Psoas muscle (tissue), 7 donors: ENCODE measurements at regions not wholly inside any gene's neighbourhood (a gene's known extent, or its start where the extent isn't known, plus 50 kb on each side); places are given as distances from the start of the nearest gene placed in this dataset.

ENCODE experiments used
- ATAC-seq, 4 donors: fragments of 200-7000 bp; cut with Tn5 transposase; one replicate each; pipeline ENCODE4 v1.9.1; 2020; ENCODE audit warnings: moderate library complexity in 3 of 4, mild to moderate bottlenecking in 2 of 4
- DNase-seq, 2 donors: peaks; one replicate each; pipeline ENCODE4 v3.0.0-alpha.2; 2020
- H3K27ac ChIP-seq: fragments of 200-600 bp; one replicate; pipeline ENCODE4 v1.8.0; 2022
- H3K27me3 ChIP-seq, 3 donors: fragments of 200-600 bp in 1 of 3; one replicate each; pipeline versions ENCODE4 v1.6.1 to v1.8.0; 2013 to 2022; ENCODE audit warnings: low read length in 2 of 3, mild to moderate bottlenecking in 2 of 3, moderate library complexity in 1 of 3; ENCODE audit not compliant: insufficient read depth in 3 of 3
- H3K36me3 ChIP-seq, 2 donors: fragments of 200-600 bp in 1 of 2; one replicate each; pipeline versions ENCODE4 v1.6.1 to v1.8.0; 2013 to 2022; ENCODE audit warnings: low read depth in 1 of 2, mild to moderate bottlenecking in 1 of 2, moderate library complexity in 1 of 2; ENCODE audit not compliant: insufficient read depth in 1 of 2
- H3K4me1 ChIP-seq: fragments of 200-600 bp; one replicate; pipeline ENCODE4 v1.8.0; 2022
- H3K4me3 ChIP-seq: fragments of 200-600 bp; one replicate; pipeline ENCODE4 v1.8.0; 2022; ENCODE audit warnings: mild to moderate bottlenecking
- H3K9me3 ChIP-seq: fragments of 200-600 bp; one replicate; pipeline ENCODE4 v1.8.0; 2022
- CTCF ChIP-seq: fragments of 200-600 bp; IDR thresholded peaks from one replicate; pipeline ENCODE4 v1.8.0; 2022; ENCODE audit warnings: antibody characterized with exemption
- WGBS, 3 donors: extraction: QIAGEN DNeasy Blood & Tissue Kit; methylation state at CpG; one replicate each; pipeline versions ENCODE4 v1.1.6 to v1.1.7; 2013; 5-methylcytosine and 5-hydroxymethylcytosine counted together
- intact Hi-C, 2 donors: fragments of 100-400 bp; cut with DNase I; formaldehyde crosslinking; loops; one replicate each; pipeline versions ENCODE4 v1.11.0 to v1.14.2; 2022
- donor health status: healthy with polysubstance abuse.
- donor health status: DM: no; HTN: no; CAD: no; lungs with moderate emphysema.
- donor health status: Bipolar disorder and iron deficiency.
- donor health status: healthy.
- donor health status: DM: yes; HTN: yes; CAD: no.
- donor health status: DM: no; HTN: no; CAD: no.
- donor health status: DM: yes; HTN: yes; CAD: no.

- WGBS, 3 donors: 25 to 49% (median 39%) methylated on average over 13 of the region's 13 CpGs
- H3K27ac ChIP-seq: no peak overlapping the region
- no peaks in the 10 kb centered on the region for H3K36me3 ChIP-seq
- no peak for DNase-seq
- ATAC-seq: no peak
- H3K4me3 ChIP-seq: no peak overlapping the region
- peaks cover 0 to 6% (median 4%) of the 10 kb centered on the region in 3 donors for H3K27me3 ChIP-seq
- no peaks in the 10 kb centered on the region for H3K4me1 ChIP-seq
- intact Hi-C loops: no loop called here
- TF ChIP-seq CTCF: no peak
- H3K9me3 ChIP-seq: no peaks in the 10 kb centered on the region
Measured at GRCh38 chr1:5725406-5725805, 266.8 kb downstream of the NPHP4 start.

- Histone ChIP-seq H3K4me3 (no peak overlapping the region), H3K36me3 (no peaks in the 10 kb centered on the region), H3K27ac (no peak overlapping the region), H3K4me1 (no peaks in the 10 kb centered on the region), H3K27me3 (peaks cover 0 to 10% (median 4%) of the 10 kb centered on the region in 3 donors), H3K9me3 (no peaks in the 10 kb centered on the region)
- DNase-seq: no peak
- TF ChIP-seq CTCF: no peak
- intact Hi-C loops: no loop called here
- WGBS, 3 donors: 16 to 26% (median 22%) methylated on average over 9 of the region's 9 CpGs
- no peak for ATAC-seq
Measured at GRCh38 chr1:5724847-5725246, 267.4 kb downstream of the NPHP4 start.

GRCh38 chr1:5722635-5723164 lies 269.5 kb downstream of the NPHP4 start:
- ATAC-seq: no peak
- Histone ChIP-seq H3K4me1 (no peaks in the 10 kb centered on the region), H3K27me3 (peaks cover 0 to 21% (median 9%) of the 10 kb centered on the region in 3 donors), H3K4me3 (no peak overlapping the region), H3K9me3 (no peaks in the 10 kb centered on the region), H3K27ac (no peak overlapping the region), H3K36me3 (no peaks in the 10 kb centered on the region)
- WGBS, 3 donors: 76 to 79% (median 79%) methylated on average over 12 of the region's 12 CpGs
- TF ChIP-seq CTCF: no peak
- no peak for DNase-seq
- intact Hi-C loops: no loop called here

GRCh38 chr1:5721634-5722215 lies 270.5 kb downstream of the NPHP4 start:
- DNase-seq (no peak), ATAC-seq (no peak)
- Histone ChIP-seq H3K9me3 (no peaks in the 10 kb centered on the region), H3K27ac (no peak overlapping the region), H3K4me1 (no peaks in the 10 kb centered on the region), H3K27me3 (peaks cover 0 to 25% (median 10%) of the 10 kb centered on the region in 3 donors), H3K4me3 (no peak overlapping the region), H3K36me3 (no peaks in the 10 kb centered on the region)
- no peak for TF ChIP-seq CTCF
- 81 to 96% (median 85%) methylated on average over 3 of the region's 3 CpGs for WGBS, 3 donors
- intact Hi-C loops: no loop called here

GRCh38 chr1:5720936-5721335 lies 271.3 kb downstream of the NPHP4 start:
- Histone ChIP-seq H3K9me3 (no peaks in the 10 kb centered on the region), H3K36me3 (no peaks in the 10 kb centered on the region), H3K4me1 (no peaks in the 10 kb centered on the region), H3K27me3 (peaks cover 0 to 25% (median 14%) of the 10 kb centered on the region in 3 donors), H3K4me3 (no peak overlapping the region), H3K27ac (no peak overlapping the region)
- ATAC-seq: no peak
- TF ChIP-seq CTCF: no peak
- 75 to 84% (median 76%) methylated on average over 4 of the region's 4 CpGs for WGBS, 3 donors
- intact Hi-C loops: no loop called here
- DNase-seq: no peak
